ENCODE measurements at regions not wholly inside any gene's neighbourhood (a gene's known extent, or its start where the extent isn't known, plus 50 kb on each side); places are given as distances from the start of the nearest gene placed in this dataset.

- TF ChIP-seq CTCF (IDR thresholded peaks at IDR 0.05) (no peak), POLR2A (IDR thresholded peaks at IDR 0.05) (no peak), EP300 (IDR thresholded peaks at IDR 0.05) (no peak)
Observed at GRCh38 chr11:42786981-42787380, 524.8 kb upstream of the API5 start.

Measured in suprapubic skin (tissue), 3 donors.